Liver (tissue), 8 donors: ENCODE measurements at regions not wholly inside any gene's neighbourhood (a gene's known extent, or its start where the extent isn't known, plus 50 kb on each side); places are given as distances from the start of the nearest gene placed in this dataset.
"Not testable (repeated sequence)": the region's sequence is repeated elsewhere in the genome, so short reads cannot be mapped to it uniquely, and the experiment has no call there.

Experiments used
- DNase-seq: peaks from one replicate; pipeline ENCODE4 v3.0.0-alpha.2; 2017; ENCODE audit warnings: low spot score
- H3K27ac ChIP-seq, 2 donors: one replicate each; pipeline ENCODE4 v1.7.0; 2013; ENCODE audit warnings: inconsistent platforms in 2 of 2, low read length in 2 of 2, control low read depth in 1 of 2, low read depth in 1 of 2, mild to moderate bottlenecking in 1 of 2
- H3K27me3 ChIP-seq, 4 donors: one replicate each; pipeline versions ENCODE4 v1.6.1 to v1.7.0; 2013; ENCODE audit warnings: low read length in 3 of 4, inconsistent platforms in 1 of 4, mild to moderate bottlenecking in 1 of 4, moderate library complexity in 1 of 4; ENCODE audit not compliant: control insufficient read depth in 4 of 4, insufficient read depth in 4 of 4
- H3K36me3 ChIP-seq, 4 donors: one replicate each; pipeline versions ENCODE4 v1.6.1 to v1.7.0; 2013; ENCODE audit warnings: low read length in 3 of 4, mild to moderate bottlenecking in 3 of 4, low read depth in 1 of 4, moderate library complexity in 1 of 4; ENCODE audit not compliant: control insufficient read depth in 4 of 4, insufficient read depth in 3 of 4
- H3K4me1 ChIP-seq, 4 donors: one replicate each; pipeline versions ENCODE4 v1.6.1 to v1.7.0; 2013; ENCODE audit warnings: low read length in 3 of 4, mild to moderate bottlenecking in 3 of 4, moderate library complexity in 1 of 4; ENCODE audit not compliant: control insufficient read depth in 4 of 4, insufficient read depth in 4 of 4
- H3K4me3 ChIP-seq, 3 donors: one replicate each; pipeline versions ENCODE4 v1.6.1 to v1.7.0; 2013; ENCODE audit warnings: low read length in 3 of 3, control low read depth in 1 of 3, low read depth in 1 of 3, mild to moderate bottlenecking in 1 of 3
- H3K9ac ChIP-seq, 2 donors: one replicate each; pipeline ENCODE4 v1.7.0; 2013; ENCODE audit warnings: low read length in 2 of 2, mild to moderate bottlenecking in 2 of 2, moderate library complexity in 2 of 2, control low read depth in 1 of 2, low read depth in 1 of 2
- H3K9me3 ChIP-seq, 4 donors: one replicate each; pipeline versions ENCODE4 v1.6.1 to v1.7.0; 2013; ENCODE audit warnings: low read length in 3 of 4; ENCODE audit not compliant: control insufficient read depth in 4 of 4
- ATF3 ChIP-seq: IDR thresholded peaks from 2 replicates; pipeline ENCODE4 v1.6.1; 2016; ENCODE audit warnings: antibody characterized with exemption
- EGR1 ChIP-seq, 2 donors: IDR thresholded peaks; 2 replicates each; pipeline ENCODE4 v1.6.1; 2016 to 2018; ENCODE audit warnings: antibody characterized with exemption in 2 of 2, low read depth in 2 of 2
- FOXA1 ChIP-seq: IDR thresholded peaks from 2 replicates; pipeline ENCODE4 v1.6.1; 2016; ENCODE audit warnings: antibody characterized with exemption
- FOXA2 ChIP-seq: IDR thresholded peaks from 2 replicates; pipeline ENCODE4 v1.6.1; 2016; ENCODE audit warnings: antibody characterized with exemption
- GABPA ChIP-seq, 2 donors: IDR thresholded peaks in 1 of 2; conservative IDR thresholded peaks in 1 of 2; 2 replicates each; pipeline ENCODE4 v1.6.1; 2016; ENCODE audit warnings: antibody characterized with exemption in 2 of 2, mild to moderate bottlenecking in 1 of 2, moderate library complexity in 1 of 2
- HNF4A ChIP-seq, 2 donors: conservative IDR thresholded peaks; 2 replicates each; pipeline ENCODE4 v1.6.1; 2016; ENCODE audit warnings: antibody characterized with exemption in 2 of 2, mild to moderate bottlenecking in 2 of 2
- HNF4G ChIP-seq: IDR thresholded peaks from 2 replicates; pipeline ENCODE4 v1.6.1; 2016; ENCODE audit warnings: antibody characterized with exemption
- JUND ChIP-seq, 2 donors: IDR thresholded peaks; 2 replicates each; pipeline ENCODE4 v1.6.1; 2016; ENCODE audit warnings: antibody characterized with exemption in 2 of 2
- NR2F2 ChIP-seq: IDR thresholded peaks from 2 replicates; pipeline ENCODE4 v1.6.1; 2016; ENCODE audit warnings: antibody characterized with exemption
- RAD21 ChIP-seq, 2 donors: IDR thresholded peaks; 2 replicates each; pipeline ENCODE4 v1.6.1; 2016; ENCODE audit warnings: antibody characterized with exemption in 2 of 2, mild to moderate bottlenecking in 2 of 2
- SP1 ChIP-seq: IDR thresholded peaks from 2 replicates; pipeline ENCODE4 v1.6.1; 2018; ENCODE audit warnings: antibody characterized with exemption, mild to moderate bottlenecking
- TAF1 ChIP-seq: conservative IDR thresholded peaks from 2 replicates; pipeline ENCODE4 v1.6.1; 2016; ENCODE audit warnings: antibody characterized with exemption, mild to moderate bottlenecking
- YY1 ChIP-seq: IDR thresholded peaks from 2 replicates; pipeline ENCODE4 v1.6.1; 2016; ENCODE audit warnings: antibody characterized with exemption, mild to moderate bottlenecking
- ZBTB33 ChIP-seq: IDR thresholded peaks from 2 replicates; pipeline ENCODE4 v1.6.1; 2016; ENCODE audit warnings: antibody characterized with exemption
- WGBS: extraction: QIAGEN DNeasy Blood & Tissue Kit; methylation state at CpG from one replicate; pipeline ENCODE4 v1.1.7; 2013; 5-methylcytosine and 5-hydroxymethylcytosine counted together
- TF ChIP-seq, protein P1 (sequence below): IDR thresholded peaks from 2 replicates; pipeline ENCODE4 v1.6.1; 2016; ENCODE audit warnings: antibody characterized with exemption
- TF ChIP-seq, protein P2 (sequence below): fragments of 150-350 bp; IDR thresholded peaks from 2 replicates; pipeline ENCODE4 v1.5.1; 2017; ENCODE audit warnings: improper control_type of control experiment, low read depth, low read length; ENCODE audit not compliant: missing input control
- donor health status: healthy.
- donor health status: healthy.
- donor health status: healthy.
- donor health status: healthy.
- donor health status: healthy.

GRCh38 chr5:158039441-158039840 lies 180.5 kb upstream of the CLINT1 start (continued):
- TF ChIP-seq ZBTB33 (no peak), SP1 (no peak), ATF3 (no peak), HNF4G (no peak), FOXA2 (no peak), JUND (IDR thresholded peaks at IDR 0.05) (no peak), EGR1 (IDR thresholded peaks at IDR 0.05; ENCODE audit: low read depth in 2 of 2) (no peak), YY1 (no peak), FOXA1 (no peak), NR2F2 (no peak)

DNA sequence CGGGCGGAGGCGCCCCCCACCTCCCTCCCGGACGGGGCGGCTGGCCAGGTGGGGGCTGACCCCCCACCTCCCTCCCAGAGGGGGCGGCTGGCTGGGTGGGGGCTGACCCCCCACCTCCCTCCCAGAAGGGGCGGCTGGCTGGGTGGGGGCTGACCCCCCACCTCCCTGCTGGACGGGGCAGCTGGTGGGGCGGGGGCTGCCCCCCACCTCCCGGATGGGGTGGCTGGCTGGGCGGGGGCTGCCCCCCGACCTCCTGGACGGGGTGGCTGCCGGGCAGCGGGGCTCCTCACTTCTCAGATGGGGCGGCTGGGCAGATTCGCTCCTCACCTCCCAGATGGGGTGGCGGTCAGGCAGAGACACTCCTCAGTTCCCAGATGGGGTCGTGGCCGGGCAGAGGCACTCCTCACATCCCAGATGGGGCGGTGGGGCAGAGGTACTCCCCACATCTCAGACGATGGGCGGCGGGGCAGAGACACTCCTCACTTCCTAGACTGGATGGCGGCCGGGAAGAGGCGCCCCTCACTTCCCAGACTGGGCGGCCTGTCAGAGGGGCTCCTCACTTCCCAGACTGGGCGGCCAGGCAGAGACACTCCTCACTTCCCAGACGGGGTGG lies 178.1 kb upstream of the CLINT1 start:
- H3K36me3 ChIP-seq, H3K9me3 ChIP-seq, H3K9ac ChIP-seq, H3K4me3 ChIP-seq, DNase-seq, H3K27ac ChIP-seq, H3K27me3 ChIP-seq, H3K4me1 ChIP-seq: not testable (repeated sequence)
- 92% methylated on average over 31 of the region's 31 CpGs for WGBS

- H3K4me3 ChIP-seq, H3K9me3 ChIP-seq, H3K36me3 ChIP-seq, H3K27me3 ChIP-seq, H3K9ac ChIP-seq, H3K4me1 ChIP-seq, DNase-seq, H3K27ac ChIP-seq: not testable (repeated sequence)
- 91% methylated on average over 6 of the region's 6 CpGs for whole genome bisulfite sequencing
Observed at GRCh38 chr5:158034586-158034985, 175.6 kb upstream of the CLINT1 start.

DNA sequence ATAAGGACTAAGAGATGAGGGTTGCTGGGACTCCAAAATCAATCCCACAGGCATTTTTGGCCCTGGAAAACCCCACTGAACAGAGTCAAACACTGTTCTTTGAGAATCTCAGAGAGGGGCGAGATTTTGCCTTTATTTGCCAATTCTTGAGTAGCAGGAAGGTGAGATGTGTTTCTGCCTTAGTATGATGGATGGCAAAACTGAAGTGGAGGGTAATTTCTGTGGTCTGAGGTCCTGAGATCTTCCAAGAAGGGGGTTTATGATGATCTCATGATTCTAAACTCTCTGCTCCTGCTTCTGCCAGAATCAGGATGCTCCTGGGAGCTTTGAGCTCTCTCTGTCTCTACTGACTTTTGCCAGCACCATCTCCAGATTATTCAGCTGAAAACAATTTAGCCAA lies 174.8 kb upstream of the CLINT1 start:
- no peak overlapping the region for H3K9ac ChIP-seq
- WGBS: 87% methylated on average over 1 of the region's 1 CpG
- no peaks in the 10 kb centered on the region for H3K36me3 ChIP-seq
- no peak for TF ChIP-seq EGR1 (IDR thresholded peaks at IDR 0.05; ENCODE audit: low read depth in 2 of 2)
- TF ChIP-seq FOXA1: no peak
- no peak for TF ChIP-seq FOXA2
- no peak for TF ChIP-seq SP1
- TF ChIP-seq NR2F2: no peak
- H3K4me3 ChIP-seq: no peak overlapping the region
- no peaks in the 10 kb centered on the region for H3K27me3 ChIP-seq
- H3K9me3 ChIP-seq: peaks cover 0 to 6% (median 5%) of the 10 kb centered on the region in 4 donors
- no peak overlapping the region for H3K27ac ChIP-seq
- no peak for DNase-seq
- peaks cover 0 to 6% (median 3%) of the 10 kb centered on the region in 4 donors for H3K4me1 ChIP-seq

DNA sequence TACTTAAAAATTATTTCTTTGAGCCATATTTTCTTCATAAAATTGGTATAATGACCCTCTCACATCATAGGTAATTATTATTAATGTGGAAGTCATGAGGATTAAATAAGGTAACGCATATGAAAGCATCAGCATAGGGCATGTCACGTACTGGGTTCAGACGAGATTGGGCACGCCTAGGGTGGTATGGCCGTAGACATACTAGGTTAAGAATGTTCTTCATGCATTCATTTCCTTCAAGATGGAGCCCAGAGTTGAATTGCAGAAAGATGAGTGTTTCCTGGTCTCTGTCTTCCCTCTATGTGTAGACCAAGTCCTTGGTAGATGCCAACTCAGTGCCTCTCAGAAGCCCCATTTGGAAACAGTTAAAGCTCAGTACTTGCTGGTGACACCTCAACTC lies 174.1 kb upstream of the CLINT1 start:
- DNase-seq: no peak
- H3K9ac ChIP-seq: no peak overlapping the region
- WGBS: 97% methylated on average over 5 of the region's 5 CpGs
- TF ChIP-seq FOXA2 (no peak), HNF4A (conservative IDR thresholded peaks at IDR 0.05) (no peak), ATF3 (no peak), GABPA (IDR thresholded peaks at IDR 0.05 in 1 of 2, conservative IDR thresholded peaks at IDR 0.05 in 1 of 2) (no peak), TAF1 (no peak), HNF4G (no peak), RAD21 (IDR thresholded peaks at IDR 0.05) (no peak), JUND (IDR thresholded peaks at IDR 0.05) (no peak), NR2F2 (no peak)
- TF ChIP-seq, protein P1, sequence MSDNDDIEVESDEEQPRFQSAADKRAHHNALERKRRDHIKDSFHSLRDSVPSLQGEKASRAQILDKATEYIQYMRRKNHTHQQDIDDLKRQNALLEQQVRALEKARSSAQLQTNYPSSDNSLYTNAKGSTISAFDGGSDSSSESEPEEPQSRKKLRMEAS: no peak
- TF ChIP-seq, protein P2, sequence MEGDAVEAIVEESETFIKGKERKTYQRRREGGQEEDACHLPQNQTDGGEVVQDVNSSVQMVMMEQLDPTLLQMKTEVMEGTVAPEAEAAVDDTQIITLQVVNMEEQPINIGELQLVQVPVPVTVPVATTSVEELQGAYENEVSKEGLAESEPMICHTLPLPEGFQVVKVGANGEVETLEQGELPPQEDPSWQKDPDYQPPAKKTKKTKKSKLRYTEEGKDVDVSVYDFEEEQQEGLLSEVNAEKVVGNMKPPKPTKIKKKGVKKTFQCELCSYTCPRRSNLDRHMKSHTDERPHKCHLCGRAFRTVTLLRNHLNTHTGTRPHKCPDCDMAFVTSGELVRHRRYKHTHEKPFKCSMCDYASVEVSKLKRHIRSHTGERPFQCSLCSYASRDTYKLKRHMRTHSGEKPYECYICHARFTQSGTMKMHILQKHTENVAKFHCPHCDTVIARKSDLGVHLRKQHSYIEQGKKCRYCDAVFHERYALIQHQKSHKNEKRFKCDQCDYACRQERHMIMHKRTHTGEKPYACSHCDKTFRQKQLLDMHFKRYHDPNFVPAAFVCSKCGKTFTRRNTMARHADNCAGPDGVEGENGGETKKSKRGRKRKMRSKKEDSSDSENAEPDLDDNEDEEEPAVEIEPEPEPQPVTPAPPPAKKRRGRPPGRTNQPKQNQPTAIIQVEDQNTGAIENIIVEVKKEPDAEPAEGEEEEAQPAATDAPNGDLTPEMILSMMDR: no peak

More for the DNA sequence above, 174.1 kb upstream of the CLINT1 start:
- Histone ChIP-seq H3K27ac (no peak overlapping the region), H3K27me3 (no peaks in the 10 kb centered on the region), H3K36me3 (no peaks in the 10 kb centered on the region), H3K9me3 (peaks cover 0 to 6% (median 5%) of the 10 kb centered on the region in 4 donors), H3K4me1 (peaks cover 0 to 9% (median 6%) of the 10 kb centered on the region in 4 donors), H3K4me3 (no peak overlapping the region)
